ENCODE measurements at regions not wholly inside any gene's neighbourhood (a gene's known extent, or its start where the extent isn't known, plus 50 kb on each side); places are given as distances from the start of the nearest gene placed in this dataset.

DNA sequence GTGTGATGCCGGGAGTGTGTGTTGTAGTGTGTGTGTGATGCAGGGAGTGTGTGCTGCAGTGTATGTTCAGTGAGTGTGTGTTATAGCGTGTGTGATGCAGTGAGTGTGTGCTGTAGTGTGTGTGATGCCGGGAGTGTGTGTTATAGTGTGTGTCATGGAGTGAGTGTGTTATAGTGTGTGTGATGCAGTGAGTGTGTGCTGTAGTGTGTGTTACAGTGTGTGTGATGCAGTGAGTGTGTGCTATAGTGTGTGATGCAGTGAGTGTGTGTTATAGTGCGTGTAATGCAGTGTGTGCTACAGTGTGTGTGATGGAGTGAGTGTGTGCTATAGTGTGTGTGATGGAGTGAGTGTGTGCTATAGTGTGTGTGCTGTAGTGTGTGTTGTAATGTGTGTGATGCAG is 182.1 kb upstream of the SOX11 start:
- TF ChIP-seq, protein P1, sequence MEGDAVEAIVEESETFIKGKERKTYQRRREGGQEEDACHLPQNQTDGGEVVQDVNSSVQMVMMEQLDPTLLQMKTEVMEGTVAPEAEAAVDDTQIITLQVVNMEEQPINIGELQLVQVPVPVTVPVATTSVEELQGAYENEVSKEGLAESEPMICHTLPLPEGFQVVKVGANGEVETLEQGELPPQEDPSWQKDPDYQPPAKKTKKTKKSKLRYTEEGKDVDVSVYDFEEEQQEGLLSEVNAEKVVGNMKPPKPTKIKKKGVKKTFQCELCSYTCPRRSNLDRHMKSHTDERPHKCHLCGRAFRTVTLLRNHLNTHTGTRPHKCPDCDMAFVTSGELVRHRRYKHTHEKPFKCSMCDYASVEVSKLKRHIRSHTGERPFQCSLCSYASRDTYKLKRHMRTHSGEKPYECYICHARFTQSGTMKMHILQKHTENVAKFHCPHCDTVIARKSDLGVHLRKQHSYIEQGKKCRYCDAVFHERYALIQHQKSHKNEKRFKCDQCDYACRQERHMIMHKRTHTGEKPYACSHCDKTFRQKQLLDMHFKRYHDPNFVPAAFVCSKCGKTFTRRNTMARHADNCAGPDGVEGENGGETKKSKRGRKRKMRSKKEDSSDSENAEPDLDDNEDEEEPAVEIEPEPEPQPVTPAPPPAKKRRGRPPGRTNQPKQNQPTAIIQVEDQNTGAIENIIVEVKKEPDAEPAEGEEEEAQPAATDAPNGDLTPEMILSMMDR (IDR thresholded peaks at IDR 0.05), result no peak
- no peaks in the 10 kb centered on the region for H3K36me3 Mint-ChIP-seq (ENCODE audit: unreplicated experiment)
- H3K9me3 Mint-ChIP-seq (ENCODE audit: unreplicated experiment), result no peaks in the 10 kb centered on the region
- no peaks in the 10 kb centered on the region for H3K4me1 Mint-ChIP-seq (ENCODE audit: unreplicated experiment)
- no peak overlapping the region for H3K27ac Mint-ChIP-seq (ENCODE audit: unreplicated experiment)
- H3K4me3 Mint-ChIP-seq (ENCODE audit: unreplicated experiment), result no peak overlapping the region
- no peak for DNase-seq (ENCODE audit: extremely low spot score, unreplicated experiment)
- no peaks in the 10 kb centered on the region for H3K27me3 Mint-ChIP-seq (ENCODE audit: unreplicated experiment)

DNA sequence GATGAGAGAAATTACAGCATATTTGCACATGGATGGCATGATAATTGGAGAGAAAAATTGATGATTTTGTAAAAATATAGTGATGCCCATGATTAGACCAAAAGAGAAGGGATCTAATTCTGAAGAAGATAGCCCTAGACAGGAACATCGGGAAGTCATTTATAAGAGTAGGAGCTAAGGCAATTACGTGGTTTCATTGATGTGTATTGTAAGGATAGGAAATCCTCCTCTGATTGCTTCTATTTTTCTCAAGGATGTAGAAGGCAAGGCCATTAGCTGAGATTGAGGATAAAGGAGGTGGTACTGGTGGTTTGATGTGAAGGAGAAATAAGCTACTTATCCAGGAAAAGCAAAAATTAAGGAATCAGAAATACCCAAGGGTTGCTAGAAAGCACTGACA is 176.5 kb upstream of the SOX11 start:
- no peaks in the 10 kb centered on the region for H3K9me3 Mint-ChIP-seq (ENCODE audit: unreplicated experiment)
- no peaks in the 10 kb centered on the region for H3K27me3 Mint-ChIP-seq (ENCODE audit: unreplicated experiment)
- H3K4me1 Mint-ChIP-seq (ENCODE audit: unreplicated experiment), result no peaks in the 10 kb centered on the region
- H3K4me3 Mint-ChIP-seq (ENCODE audit: unreplicated experiment), result no peak overlapping the region
- TF ChIP-seq, protein P1 (IDR thresholded peaks at IDR 0.05), result no peak
- DNase-seq (ENCODE audit: extremely low spot score, unreplicated experiment), result no peak
- no peaks in the 10 kb centered on the region for H3K36me3 Mint-ChIP-seq (ENCODE audit: unreplicated experiment)
- H3K27ac Mint-ChIP-seq (ENCODE audit: unreplicated experiment), result no peak overlapping the region

DNA sequence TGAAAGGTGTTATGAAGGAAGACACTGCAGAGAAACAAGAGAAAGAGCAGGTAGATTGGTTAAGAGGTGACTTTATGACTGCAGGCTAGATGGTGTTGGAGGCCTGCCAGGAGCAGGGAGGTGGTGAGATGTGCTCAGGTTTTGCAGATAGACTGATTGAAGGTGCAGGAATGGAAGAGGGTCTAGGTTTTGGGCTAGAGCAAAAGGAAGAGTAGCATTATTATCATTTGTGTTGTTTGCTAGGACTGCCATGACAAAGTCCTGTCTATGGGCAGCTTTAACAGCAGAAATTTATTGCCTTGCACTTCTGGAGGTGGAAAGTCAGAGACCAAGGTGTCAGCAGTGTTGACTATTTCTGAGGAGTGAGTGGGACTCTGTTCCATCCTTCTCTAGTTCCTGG is 172.9 kb upstream of the SOX11 start:
- TF ChIP-seq, protein P1 (IDR thresholded peaks at IDR 0.05), result no peak
- no peak for DNase-seq (ENCODE audit: extremely low spot score, unreplicated experiment)
- no peaks in the 10 kb centered on the region for H3K9me3 Mint-ChIP-seq (ENCODE audit: unreplicated experiment)

DNA sequence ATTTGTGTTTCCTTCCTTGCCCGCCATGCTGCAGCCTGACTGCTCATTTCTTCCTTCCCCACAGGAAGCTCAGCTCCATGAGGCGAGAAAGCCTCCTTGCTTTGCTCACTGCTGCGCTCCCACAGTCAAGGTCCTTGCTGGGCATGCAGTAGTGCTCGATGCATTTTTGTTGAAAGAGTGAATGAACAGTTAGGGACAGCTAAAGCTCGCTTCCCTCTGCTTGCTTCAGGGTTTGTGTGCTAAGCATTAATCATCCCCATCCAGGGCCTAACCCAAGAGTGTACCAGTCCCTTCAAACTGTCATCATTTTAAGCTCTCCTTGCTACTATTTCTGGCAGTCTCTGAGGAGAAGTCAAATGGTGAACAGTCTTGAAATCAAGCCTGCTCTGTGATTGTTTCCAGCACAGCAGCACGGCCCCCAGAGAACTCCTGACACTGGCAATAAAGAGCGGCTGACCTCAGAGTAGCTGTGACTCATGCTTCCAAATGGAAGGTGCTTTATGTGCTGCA is 171.7 kb upstream of the SOX11 start:
- no peak for DNase-seq (ENCODE audit: extremely low spot score, unreplicated experiment)
- H3K27ac Mint-ChIP-seq (ENCODE audit: unreplicated experiment), result no peak overlapping the region
- no peaks in the 10 kb centered on the region for H3K36me3 Mint-ChIP-seq (ENCODE audit: unreplicated experiment)
- no peak overlapping the region for H3K4me3 Mint-ChIP-seq (ENCODE audit: unreplicated experiment)
- H3K27me3 Mint-ChIP-seq (ENCODE audit: unreplicated experiment), result no peaks in the 10 kb centered on the region
- H3K4me1 Mint-ChIP-seq (ENCODE audit: unreplicated experiment), result no peaks in the 10 kb centered on the region
- TF ChIP-seq, protein P1 (IDR thresholded peaks at IDR 0.05), result no peak
- H3K9me3 Mint-ChIP-seq (ENCODE audit: unreplicated experiment), result no peaks in the 10 kb centered on the region

More for the DNA sequence above, 172.9 kb upstream of the SOX11 start:
- H3K4me1 Mint-ChIP-seq (ENCODE audit: unreplicated experiment), result no peaks in the 10 kb centered on the region
- H3K4me3 Mint-ChIP-seq (ENCODE audit: unreplicated experiment), result no peak overlapping the region
- no peak overlapping the region for H3K27ac Mint-ChIP-seq (ENCODE audit: unreplicated experiment)
- no peaks in the 10 kb centered on the region for H3K27me3 Mint-ChIP-seq (ENCODE audit: unreplicated experiment)
- no peaks in the 10 kb centered on the region for H3K36me3 Mint-ChIP-seq (ENCODE audit: unreplicated experiment)

DNA sequence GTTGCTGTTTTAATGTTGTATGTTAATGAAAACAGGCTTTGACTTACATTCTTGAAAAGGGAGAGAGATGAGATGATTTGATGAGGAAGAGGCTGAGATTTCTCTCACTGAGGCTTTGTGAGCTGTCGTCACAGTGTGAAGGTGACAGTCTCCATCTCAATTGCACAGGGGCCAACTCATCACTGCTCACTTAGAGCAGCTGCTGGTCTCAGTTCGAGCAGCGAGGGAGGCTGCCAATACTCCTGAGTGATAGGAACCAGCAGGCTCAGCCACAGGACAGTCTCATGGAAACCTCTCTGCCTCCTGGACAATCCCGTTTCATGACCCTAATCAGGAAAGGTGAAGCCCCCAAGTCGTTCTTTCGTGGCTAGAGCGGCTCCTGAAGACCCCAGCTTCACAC is 170.7 kb upstream of the SOX11 start:
- no peaks in the 10 kb centered on the region for H3K4me1 Mint-ChIP-seq (ENCODE audit: unreplicated experiment)
- TF ChIP-seq, protein P1 (IDR thresholded peaks at IDR 0.05), result no peak
- no peaks in the 10 kb centered on the region for H3K9me3 Mint-ChIP-seq (ENCODE audit: unreplicated experiment)
- H3K27ac Mint-ChIP-seq (ENCODE audit: unreplicated experiment), result no peak overlapping the region
- DNase-seq (ENCODE audit: extremely low spot score, unreplicated experiment), result no peak
- no peaks in the 10 kb centered on the region for H3K27me3 Mint-ChIP-seq (ENCODE audit: unreplicated experiment)
- H3K36me3 Mint-ChIP-seq (ENCODE audit: unreplicated experiment), result no peaks in the 10 kb centered on the region
- H3K4me3 Mint-ChIP-seq (ENCODE audit: unreplicated experiment), result no peak overlapping the region

Measured in osteocyte (in vitro differentiated cells).